ENCODE measurements at regions not wholly inside any gene's neighbourhood (a gene's known extent, or its start where the extent isn't known, plus 50 kb on each side); places are given as distances from the start of the nearest gene placed in this dataset.
"Not testable (repeated sequence)": the region's sequence is repeated elsewhere in the genome, so short reads cannot be mapped to it uniquely, and the experiment has no call there.

DNA sequence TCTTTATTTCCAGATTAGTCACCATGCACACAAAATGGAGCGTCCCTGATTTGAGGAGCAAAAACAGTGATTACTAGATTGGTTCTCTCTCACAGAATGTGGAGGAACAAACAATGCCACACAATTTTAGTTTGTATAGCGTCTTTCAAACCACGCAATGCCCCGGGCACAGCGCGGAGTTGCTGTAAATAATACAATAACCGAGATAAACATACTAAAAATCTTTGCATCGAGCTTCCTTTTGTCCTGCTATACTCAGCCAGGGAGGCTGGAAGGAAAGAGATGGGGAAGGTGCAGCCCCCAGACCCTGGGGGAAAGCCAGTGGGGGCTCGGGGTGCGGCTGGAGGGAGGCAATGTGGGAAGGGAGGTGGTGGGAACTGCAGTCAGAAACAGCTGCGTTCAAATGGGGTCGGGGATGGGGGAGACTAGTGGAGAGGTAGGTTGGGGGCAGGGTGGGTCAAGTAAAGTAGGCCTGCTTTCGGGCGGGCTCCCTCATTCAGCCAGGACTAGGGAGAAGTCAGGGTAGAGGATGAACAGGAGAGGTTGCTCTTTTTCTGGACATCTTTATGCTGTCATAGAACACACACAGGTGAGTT lies 366.3 kb downstream of the RPS6KC1 start:
- DNase-seq (ENCODE audit: low spot score), result no peak

DNA sequence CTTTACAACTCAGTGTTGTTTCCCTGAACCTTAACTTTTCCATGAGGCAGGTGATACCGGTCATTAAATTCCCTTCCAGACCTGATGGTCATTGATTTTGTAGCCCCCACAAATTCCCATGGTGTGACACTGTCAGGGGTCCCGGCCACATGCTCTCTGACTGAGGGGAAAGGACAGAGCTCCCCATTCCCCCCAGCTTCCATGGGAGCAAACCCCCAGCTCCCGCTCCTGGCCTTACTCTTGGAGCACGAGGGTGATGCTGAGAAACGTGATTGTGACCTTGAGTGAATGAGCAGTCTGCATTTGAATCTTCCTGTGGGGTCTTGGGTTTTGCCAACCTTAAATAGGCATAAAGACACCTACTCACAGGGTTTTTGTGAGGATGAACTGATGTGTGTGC lies 366.8 kb downstream of the RPS6KC1 start:
- no peak for DNase-seq (ENCODE audit: low spot score)

DNA sequence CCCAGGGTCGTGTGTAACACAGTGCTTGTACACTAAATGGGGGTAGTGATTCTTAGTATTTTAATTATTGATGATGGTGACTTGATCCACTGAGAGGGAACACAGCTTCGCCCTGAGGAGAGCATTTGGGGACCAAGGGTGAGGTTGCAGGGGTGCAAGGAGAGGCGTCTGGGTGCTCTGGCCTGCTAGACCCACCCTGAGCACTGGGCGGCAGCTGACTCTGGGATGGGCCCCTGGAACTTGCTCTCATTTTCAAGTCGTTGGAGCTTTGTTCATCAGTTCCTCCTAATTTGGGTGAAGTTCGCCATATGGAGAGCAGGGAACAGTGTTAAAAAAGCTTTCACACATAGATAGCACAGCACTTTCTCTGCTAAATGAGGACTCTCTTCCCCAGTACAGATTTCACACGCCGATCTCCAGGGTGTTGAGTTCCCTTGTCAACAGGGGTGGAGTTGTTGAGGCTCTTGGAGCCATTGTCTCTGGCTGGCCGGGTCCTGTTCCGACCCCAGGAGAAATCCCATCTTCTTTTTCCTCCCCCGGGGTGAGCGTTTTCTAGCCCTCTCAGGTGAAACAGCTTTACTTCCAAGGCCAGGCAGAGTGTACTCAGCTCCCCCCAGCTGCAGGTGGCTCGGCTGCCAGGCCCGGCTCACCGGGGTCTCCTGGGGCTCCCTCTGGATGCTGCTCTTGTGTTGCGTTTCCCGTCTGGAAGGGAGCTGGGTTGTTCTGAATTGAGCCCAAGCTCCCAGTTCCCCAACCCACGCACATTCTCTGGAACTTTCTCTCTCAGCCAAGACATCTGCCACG lies 367.4 kb downstream of the RPS6KC1 start:
- DNase-seq (ENCODE audit: low spot score), result no peak

DNA sequence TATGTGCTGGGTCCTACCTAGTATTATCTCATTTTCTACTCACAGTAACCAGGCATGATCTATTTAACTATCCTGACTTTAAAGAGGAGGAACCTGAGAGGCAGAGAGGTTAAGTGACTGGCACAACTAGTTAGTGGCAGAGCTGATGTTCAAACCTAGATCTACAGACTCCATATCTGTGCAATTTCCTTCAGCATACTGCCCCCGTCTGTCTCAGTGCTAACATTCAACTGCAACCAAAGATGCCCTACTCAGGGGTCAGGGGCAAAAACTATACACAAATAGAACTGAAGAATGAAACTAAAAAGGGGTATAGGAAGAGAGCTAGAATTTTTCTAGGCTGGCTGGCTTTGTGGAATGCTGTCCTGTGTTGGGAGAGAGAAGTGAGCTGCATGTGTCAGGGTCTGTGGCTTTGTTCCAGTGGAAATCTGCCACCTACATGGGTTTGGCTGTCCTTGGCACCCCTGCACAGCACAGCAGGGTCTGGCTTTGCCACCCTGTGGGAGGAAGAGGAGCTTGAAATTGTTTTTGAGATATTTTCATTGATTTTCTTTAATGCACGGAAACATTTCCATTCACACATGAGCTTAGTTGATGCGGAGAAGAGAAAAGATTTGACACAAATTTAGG lies 368.5 kb downstream of the RPS6KC1 start:
- no peak for DNase-seq (ENCODE audit: low spot score)

DNA sequence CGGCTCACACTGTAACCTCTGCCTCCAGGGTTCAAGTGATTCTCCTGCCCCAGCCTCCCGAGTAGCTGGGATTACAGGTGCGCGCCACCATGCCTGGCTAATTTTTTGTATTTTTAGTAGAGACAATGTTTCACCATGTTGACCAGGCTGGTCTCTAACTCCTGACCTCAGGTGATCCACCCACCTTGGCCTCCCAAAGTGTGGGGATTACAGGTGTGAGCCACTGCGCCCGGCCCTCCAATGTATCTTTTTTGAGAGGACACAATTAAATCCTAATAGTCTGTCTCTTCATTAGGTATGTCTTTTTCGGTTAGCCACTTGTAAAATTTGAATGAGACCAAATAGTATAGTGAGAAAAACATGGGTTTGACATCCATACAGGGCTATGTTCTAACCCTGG lies 370.1 kb downstream of the RPS6KC1 start:
- not testable (repeated sequence) for DNase-seq (ENCODE audit: low spot score)

DNA sequence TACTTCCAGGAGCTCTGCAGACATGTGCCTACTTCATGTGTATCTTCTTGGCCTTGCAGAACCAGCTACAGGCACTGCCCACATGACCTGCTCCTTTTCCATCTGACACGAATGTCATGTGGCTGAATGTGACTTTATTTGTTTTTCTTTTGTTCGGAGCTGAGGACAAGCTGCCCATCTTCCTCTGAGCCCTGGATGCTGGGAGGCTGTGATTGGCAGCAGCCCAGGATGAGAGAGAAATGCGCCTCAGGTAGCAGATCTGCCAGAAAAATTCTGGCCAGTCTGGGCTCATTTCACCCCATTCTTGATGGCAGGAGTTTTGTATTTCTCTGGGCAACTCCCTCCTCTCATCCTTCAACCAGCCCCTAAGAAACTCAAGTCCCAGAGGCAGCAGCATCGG lies 372.0 kb downstream of the RPS6KC1 start:
- DNase-seq (ENCODE audit: low spot score), result no peak

DNA sequence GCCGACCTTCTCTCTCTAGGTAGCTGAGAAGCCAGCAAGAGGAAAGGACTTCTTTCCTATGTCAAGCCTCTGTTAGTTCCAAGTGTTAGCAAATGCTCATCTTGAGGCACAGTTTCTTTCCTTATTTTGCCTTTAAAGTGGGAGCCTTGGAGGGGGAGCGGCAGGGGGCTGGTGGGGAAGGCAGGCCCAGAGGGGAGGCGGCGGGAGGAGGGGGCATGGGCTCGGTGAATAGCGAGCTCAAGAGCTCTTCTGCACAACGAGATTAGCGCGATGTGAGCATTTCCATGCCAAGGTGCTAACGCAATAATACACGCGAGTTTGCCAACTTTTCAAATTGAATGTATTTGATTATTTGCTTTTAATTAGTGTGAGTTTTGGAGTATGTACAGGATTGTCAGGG lies 372.6 kb downstream of the RPS6KC1 start:
- DNase-seq (ENCODE audit: low spot score), result no peak

DNA sequence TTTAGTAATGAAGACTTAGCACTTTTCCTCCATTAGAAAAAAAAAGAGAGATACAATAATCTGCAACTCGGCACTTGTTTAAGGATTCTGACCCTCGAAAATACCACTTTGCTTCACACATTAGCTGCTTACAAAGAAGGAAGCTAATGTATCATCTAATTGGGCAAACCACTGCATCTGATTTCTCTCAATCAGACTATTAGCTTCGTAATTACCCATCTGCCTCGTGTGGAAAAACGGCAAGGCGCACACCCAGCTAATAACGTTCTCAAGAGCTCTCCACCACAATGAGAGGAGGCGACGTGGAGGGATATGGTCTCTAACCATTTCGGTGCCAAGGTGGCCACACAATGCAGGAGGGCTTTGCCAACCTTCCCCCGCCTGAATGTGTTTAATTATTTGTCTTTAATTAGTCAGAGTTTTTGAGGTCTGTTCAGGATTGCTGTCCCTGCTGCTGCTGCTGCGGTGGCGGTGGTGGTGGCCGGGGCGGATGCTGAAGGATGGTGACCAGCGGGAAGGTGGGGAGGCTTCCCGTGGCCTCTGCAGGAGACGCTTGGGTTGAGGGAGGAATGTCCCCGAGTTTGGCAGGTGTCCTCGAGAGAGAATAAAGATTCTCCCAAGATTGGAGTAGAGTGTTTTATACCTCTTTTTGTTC lies 374.5 kb downstream of the RPS6KC1 start:
- DNase-seq (ENCODE audit: low spot score), result no peak

DNA sequence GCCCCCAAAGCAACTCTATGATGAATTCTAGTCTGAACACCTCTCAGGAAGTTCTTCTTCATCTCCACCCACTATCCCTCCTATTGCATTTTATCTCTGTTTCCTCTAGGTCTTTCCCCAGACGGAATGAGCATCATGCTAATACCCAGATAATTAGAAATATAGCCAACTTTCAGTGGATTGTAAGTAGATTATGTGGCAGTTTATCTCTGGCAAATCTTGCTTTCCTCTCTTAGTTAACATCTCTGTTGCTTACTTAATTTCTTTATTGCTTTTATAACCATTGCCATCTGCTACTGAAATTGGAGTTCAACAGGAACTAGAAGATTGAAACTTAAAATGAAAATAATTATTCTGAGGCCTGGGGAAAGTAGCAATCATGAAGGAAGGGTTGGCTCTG lies 378.6 kb downstream of the RPS6KC1 start:
- DNase-seq (ENCODE audit: low spot score), result no peak

DNA sequence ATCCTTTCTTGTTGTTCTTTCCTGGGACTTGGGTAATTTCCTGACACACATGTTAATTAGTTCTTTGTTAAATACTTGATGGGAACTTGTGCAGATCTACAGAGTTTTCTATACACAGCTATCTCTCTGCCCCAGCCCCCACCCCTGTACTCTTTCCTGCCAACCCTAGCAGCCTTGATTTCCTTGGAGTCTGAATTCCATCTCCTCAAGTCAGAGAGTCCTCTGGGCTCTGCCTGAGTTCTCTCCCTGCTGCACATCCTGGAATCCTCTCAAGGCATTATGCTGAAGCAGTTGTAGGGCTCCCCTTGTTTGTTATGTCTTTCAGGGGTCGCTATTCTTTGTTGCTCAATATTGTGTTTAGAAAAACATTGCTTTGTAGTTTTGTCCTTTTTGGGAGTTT lies 384.7 kb downstream of the RPS6KC1 start:
- no peak for DNase-seq (ENCODE audit: low spot score)

DNA sequence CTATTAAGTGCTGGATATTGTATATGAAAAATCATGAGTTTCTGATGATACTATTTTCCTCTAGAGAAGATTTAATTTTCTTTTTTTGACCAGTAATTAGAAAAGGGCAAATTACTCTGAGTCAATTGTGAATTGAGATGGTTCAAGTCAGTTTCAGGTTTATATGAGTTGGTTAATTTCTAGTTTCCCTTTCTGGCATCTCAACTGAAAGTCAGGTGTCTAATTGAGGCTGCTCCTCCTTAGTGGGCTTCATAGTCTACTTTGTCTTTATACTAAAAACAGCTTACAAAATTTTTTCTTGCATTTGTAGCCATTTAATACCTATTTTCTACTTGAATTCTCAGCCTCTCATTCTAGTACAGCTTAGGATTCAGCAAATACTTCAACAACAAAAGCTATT lies 387.3 kb downstream of the RPS6KC1 start:
- no peak for DNase-seq (ENCODE audit: low spot score)

DNA sequence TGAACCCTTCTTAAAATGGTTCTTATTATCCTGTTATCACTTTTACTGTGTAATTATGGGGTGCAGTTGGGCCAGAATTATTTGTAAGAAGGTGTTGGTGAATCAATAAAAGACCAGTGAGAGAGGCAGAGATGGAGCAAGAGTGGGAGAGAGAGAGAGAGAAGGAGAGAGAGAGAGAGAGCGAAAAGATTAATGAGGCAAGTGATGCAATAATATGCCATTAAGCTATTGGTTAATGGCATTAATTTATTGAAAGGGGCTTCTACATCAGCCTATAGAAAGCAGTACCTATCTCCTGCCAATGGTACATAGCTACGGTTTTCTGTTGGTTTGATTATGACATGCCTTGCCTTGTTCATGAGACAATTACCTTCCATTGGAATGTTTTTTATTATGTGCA lies 388.7 kb downstream of the RPS6KC1 start:
- no peak for DNase-seq (ENCODE audit: low spot score)

DNA sequence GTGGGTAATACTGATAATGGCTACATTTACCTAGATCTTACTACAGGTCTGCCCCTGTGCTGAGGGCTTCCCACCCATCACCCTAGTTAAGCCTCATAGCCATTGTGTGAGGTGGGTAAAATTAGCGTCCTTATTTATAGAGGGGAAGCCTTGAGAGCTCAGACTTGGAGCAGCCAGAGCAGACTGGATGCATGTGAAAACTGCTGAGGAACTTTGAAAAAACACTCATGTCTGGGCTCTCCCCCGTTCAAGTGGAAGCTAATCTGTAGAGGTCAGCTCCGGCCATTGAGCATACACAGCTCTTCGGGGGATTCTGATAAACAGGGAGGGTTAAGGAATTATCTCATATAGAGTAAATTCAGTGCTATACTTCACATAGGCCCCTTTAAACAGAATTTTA lies 389.7 kb downstream of the RPS6KC1 start:
- DNase-seq (ENCODE audit: low spot score), result no peak

DNA sequence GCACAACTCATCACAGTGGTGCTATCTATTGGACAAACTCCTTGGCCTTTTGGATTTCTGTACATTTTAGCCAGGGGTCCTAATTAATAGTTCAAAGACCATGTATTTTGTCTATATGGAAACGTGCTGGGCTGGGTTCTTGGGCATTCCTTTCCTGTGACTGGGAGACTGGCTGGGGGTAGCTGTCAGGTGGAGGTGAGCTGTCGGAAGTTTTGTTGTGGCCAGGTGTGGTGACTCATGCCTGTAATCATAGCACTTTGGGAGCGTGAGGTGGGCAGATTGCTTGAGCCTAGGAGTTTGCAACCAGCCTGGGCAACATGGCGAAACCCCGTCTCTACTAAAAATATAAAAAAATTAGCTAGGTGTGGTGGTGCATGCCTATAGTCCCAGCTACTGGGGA lies 392.4 kb downstream of the RPS6KC1 start:
- no peak for DNase-seq (ENCODE audit: low spot score)

DNA sequence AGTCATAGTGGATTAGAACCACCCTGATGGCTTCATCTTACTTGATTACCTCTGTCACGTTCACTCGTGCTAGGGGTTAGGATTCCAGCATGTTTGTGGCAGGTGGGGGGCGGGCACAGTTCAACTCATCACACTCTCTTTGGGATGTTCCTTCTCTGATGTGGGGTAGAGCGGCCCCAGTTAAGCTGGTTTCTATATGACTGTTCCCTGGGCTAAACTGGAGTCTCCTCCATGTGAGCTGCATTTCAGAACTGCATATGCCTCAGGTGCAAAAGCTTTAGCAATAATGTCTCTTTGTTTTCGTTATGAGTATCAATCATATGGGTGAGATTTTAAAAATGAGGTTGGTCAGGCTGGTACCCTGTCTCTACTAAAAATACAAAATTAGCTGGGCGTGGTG lies 393.2 kb downstream of the RPS6KC1 start:
- no peak for DNase-seq (ENCODE audit: low spot score)

DNA sequence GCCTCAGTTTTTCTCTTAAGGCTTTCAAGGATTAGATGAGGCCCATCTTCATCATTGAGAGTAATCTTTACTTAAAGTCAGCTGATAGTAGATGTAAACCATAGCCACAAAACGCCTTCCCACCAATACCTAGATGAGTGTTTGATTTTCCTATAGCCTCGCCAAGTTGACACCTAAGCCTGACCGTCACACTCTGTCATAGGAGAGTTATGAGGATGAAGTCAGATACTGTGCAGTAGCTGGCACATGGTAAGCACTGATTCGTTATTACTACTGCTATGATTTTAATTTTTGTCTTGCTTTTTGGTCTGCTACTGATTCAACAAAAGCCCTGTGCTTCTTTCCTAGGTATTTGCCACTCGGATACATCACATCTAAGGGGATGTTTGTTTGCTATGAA lies 395.5 kb downstream of the RPS6KC1 start:
- no peak for DNase-seq (ENCODE audit: low spot score)

DNA sequence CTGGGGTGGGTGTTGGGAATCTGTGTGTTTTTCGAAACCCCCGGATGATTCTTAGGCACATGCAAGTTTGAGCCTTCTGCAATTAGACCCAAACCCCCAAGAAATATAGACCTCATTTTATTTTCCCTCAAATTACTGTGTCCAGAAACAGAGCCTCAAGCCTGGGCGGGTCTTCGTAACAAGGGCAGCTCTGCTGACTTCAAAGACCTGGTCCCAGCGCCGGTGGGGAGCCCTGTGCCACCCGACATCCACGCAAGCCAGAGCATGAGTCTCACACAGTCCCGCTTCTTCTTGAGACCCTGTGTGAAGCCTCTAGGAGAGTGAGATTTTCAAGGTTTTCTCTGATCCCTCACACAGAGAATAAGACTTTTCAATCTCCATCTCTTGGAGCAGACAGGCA lies 397.3 kb downstream of the RPS6KC1 start:
- DNase-seq (ENCODE audit: low spot score), result no peak

DNA sequence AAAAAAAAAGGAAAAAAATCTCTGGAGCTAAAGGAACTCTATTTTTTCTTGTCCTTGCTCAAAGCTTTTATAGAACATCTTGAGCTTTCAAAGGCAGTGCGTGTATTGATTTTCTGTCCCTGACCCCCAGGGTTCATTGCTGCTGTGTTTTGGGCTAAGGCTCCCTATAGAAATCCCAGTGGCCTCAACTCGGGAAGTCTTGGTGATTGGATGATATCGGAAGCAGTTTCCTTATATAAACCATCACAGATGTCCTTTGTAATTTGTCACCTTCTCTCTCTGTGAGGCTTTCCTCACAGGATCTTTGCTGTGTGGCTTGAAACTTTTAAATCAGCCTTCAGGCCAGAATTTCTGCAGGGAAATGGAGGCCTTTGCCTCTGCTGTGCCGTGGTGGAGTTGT lies 397.7 kb downstream of the RPS6KC1 start:
- DNase-seq (ENCODE audit: low spot score), result no peak

DNA sequence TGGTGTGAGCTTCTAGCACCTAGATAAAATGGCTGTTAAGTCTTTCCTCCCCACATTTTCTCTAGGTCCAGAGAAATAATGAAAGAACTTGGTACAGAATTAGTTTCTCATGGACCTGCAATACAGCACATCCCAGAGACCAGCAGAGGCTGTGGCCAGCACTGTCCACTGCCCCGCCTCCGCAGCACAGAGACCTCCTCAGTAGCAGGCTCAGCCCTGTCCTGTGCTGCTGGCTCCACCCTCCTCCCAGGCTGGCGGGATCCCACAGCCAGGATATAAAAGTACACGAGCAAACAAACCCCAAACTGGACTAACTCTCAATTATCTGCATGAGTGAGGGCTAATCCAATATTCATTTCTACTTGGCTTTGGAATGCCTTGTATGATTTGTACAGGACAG lies 401.5 kb downstream of the RPS6KC1 start:
- no peak for DNase-seq (ENCODE audit: low spot score)

DNA sequence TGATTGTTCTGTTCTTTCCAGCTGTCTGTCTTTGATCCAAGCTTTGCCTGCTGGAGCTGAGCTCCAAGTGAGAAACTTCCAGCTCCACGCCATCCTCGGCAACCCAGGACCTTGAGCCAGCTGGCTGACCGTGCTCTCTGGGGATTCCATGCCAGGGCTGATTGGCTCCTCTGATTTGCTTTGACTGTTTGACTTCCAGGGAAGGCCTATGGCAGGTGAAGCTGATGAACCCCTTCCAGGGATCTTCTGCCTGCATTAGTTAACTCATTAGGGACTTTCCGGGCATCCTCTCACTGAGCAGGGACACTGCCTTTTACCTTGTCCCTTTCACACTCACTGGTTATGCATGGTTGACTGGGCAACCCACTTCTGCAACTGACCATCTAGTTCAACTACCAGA lies 406.1 kb downstream of the RPS6KC1 start:
- no peak for DNase-seq (ENCODE audit: low spot score)

DNA sequence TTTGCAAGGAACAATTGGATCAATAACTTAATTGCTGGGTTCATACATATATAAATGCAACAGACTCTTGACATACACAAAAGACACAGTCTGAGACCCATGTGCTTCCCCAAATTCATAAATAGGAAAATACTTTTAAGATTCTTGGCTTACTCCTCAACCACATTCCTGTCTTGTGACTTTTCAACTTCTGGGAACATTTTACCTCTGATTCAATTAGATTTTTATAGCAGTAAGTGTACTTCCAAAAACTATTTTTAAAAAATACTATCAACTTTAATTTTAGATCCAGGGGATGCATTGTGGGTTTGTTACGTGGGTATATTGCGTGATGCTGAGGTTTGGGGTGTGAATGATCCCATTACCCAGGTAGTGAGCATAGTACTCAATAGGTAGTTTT lies 406.7 kb downstream of the RPS6KC1 start:
- DNase-seq (ENCODE audit: low spot score), result no peak

DNA sequence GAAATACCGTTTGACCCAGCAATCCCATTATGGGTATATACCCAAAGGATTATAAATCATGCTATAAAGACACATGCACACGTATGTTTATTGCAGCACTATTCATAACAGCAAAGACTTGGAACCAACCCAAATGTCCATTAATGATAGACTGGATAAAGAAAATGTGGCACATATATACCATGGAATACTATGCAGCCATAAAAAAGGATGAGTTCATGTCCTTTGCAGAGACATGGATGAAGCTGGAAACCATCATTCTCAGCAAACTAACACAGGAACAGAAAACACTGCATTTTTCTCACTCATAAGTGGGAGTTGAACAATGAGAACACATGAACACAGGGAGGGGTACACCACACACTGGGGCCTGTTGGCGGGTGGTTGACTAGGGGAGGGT lies 411.3 kb downstream of the RPS6KC1 start:
- not testable (repeated sequence) for DNase-seq (ENCODE audit: low spot score)

All from H4 (cell line).